CD4-positive, alpha-beta T cell treated with Interferon alpha-2 for 1 hour (primary cell): ENCODE measurements at regions not wholly inside any gene's neighbourhood (a gene's known extent, or its start where the extent isn't known, plus 50 kb on each side); places are given as distances from the start of the nearest gene placed in this dataset.

ENCODE experiments used
- DNase-seq, 2 donors: peaks; one replicate each; pipeline ENCODE4 v3.0.0-alpha.2; 2020 to 2022

- no peak for DNase-seq
These were observed 100.6 kb upstream of the MLIP start for GRCh38 chr6:54010340-54011276.

- no peak for DNase-seq
These were observed 100.0 kb upstream of the MLIP start for GRCh38 chr6:54011277-54011648.

GRCh38 chr6:54013966-54014365 lies 97.3 kb upstream of the MLIP start:
- DNase-seq, result no peak

GRCh38 chr6:54014440-54014839 lies 96.8 kb upstream of the MLIP start:
- DNase-seq, result no peak

GRCh38 chr6:54017877-54018276 lies 93.4 kb upstream of the MLIP start:
- DNase-seq, result no peak

GRCh38 chr6:54018722-54019121 lies 92.5 kb upstream of the MLIP start:
- DNase-seq, result no peak

- DNase-seq, result no peak
These were observed 91.4 kb upstream of the MLIP start for GRCh38 chr6:54019860-54020259.

- no peak for DNase-seq
These were observed 90.9 kb upstream of the MLIP start for GRCh38 chr6:54020334-54020733.

GRCh38 chr6:54026652-54027400 lies 84.4 kb upstream of the MLIP start:
- DNase-seq, result no peak

- DNase-seq, result no peak
These were observed 83.1 kb upstream of the MLIP start for GRCh38 chr6:54028170-54028569.

GRCh38 chr6:54029187-54029586 lies 82.1 kb upstream of the MLIP start:
- DNase-seq, result no peak

GRCh38 chr6:54031169-54031568 lies 80.1 kb upstream of the MLIP start:
- DNase-seq, result no peak

GRCh38 chr6:54037277-54037779 lies 73.9 kb upstream of the MLIP start:
- no peak for DNase-seq

GRCh38 chr6:54040545-54040944 lies 70.7 kb upstream of the MLIP start:
- DNase-seq, result no peak

- no peak for DNase-seq
These were observed 70.0 kb upstream of the MLIP start for GRCh38 chr6:54041239-54041638.

GRCh38 chr6:54043360-54043759 lies 67.9 kb upstream of the MLIP start:
- no peak for DNase-seq

- DNase-seq, result no peak
These were observed 67.2 kb upstream of the MLIP start for GRCh38 chr6:54044059-54044458.

GRCh38 chr6:54048782-54049181 lies 62.5 kb upstream of the MLIP start:
- no peak for DNase-seq

GRCh38 chr6:54050750-54051149 lies 60.5 kb upstream of the MLIP start:
- no peak for DNase-seq

- no peak for DNase-seq
These were observed 57.3 kb upstream of the MLIP start for GRCh38 chr6:54053881-54054391.

- no peak for DNase-seq
These were observed 55.1 kb upstream of the MLIP start for GRCh38 chr6:54056105-54056504.

GRCh38 chr6:54057058-54057457 lies 54.2 kb upstream of the MLIP start:
- DNase-seq, result no peak

GRCh38 chr6:54058236-54058635 lies 53.0 kb upstream of the MLIP start:
- DNase-seq, result no peak

- DNase-seq, result no peak
These were observed 51.6 kb upstream of the MLIP start for GRCh38 chr6:54059683-54060082.
